Keratinocyte (primary cell): ENCODE measurements at regions not wholly inside any gene's neighbourhood (a gene's known extent, or its start where the extent isn't known, plus 50 kb on each side); places are given as distances from the start of the nearest gene placed in this dataset.

Experiments
- DNase-seq: peaks from one replicate; pipeline ENCODE4 v3.0.0-alpha.2; 2011; ENCODE audit warnings: low read depth, missing footprints, low spot score
- FAIRE-seq: peaks from 2 replicates; lab custom pipeline; 2011; peaks lifted over from hg19 to GRCh38; lab: Jason Lieb, UNC
- H2AFZ ChIP-seq: 2 replicates; pipeline ENCODE4 v1.6.0; 2012; ENCODE audit warnings: low read length, control low read depth, inconsistent platforms; ENCODE audit not compliant: control insufficient read depth
- H3K27ac ChIP-seq: 2 replicates; pipeline ENCODE4 v1.5.1; 2011; ENCODE audit warnings: low read length; ENCODE audit not compliant: control insufficient read depth, insufficient read depth
- H3K27me3 ChIP-seq: 3 replicates; pipeline ENCODE4 v1.6.0; 2011; ENCODE audit warnings: low read length; ENCODE audit not compliant: control insufficient read depth, insufficient read depth; ENCODE audit errors: extremely low read depth
- H3K36me3 ChIP-seq, 2 experiments: 2 replicates in 1 of 2; 3 replicates in 1 of 2; pipeline ENCODE4 v1.5.1; 2011; ENCODE audit warnings: low read length in 2 of 2, mild to moderate bottlenecking in 1 of 2; ENCODE audit not compliant: control insufficient read depth in 2 of 2, insufficient read depth in 2 of 2; ENCODE audit errors: extremely low read depth in 1 of 2
- H3K4me1 ChIP-seq: 3 replicates; pipeline ENCODE4 v1.5.1; 2011; ENCODE audit warnings: low read length; ENCODE audit not compliant: control insufficient read depth, insufficient read depth; ENCODE audit errors: extremely low read depth
- H3K4me2 ChIP-seq: 3 replicates; pipeline ENCODE4 v1.6.0; 2011; ENCODE audit warnings: low read depth, low read length; ENCODE audit not compliant: control insufficient read depth, insufficient read depth; ENCODE audit errors: extremely low read depth
- H3K4me3 ChIP-seq, 3 experiments: fragments of 200-600 bp in 1 of 3; sonication (generic) in 1 of 3; 2 replicates in 2 of 3; 3 replicates in 1 of 3; pipeline ENCODE4 v1.5.1; 2011 to 2016; ENCODE audit warnings: low read length in 3 of 3, mild to moderate bottlenecking in 3 of 3, control low read depth in 2 of 3, inconsistent platforms in 1 of 3, low read depth in 1 of 3, mixed read lengths in 1 of 3, mixed run types in 1 of 3, moderate library complexity in 1 of 3; ENCODE audit not compliant: control insufficient read depth in 2 of 3, insufficient read depth in 2 of 3; ENCODE audit errors: extremely low read depth in 1 of 3
- H3K79me2 ChIP-seq: 2 replicates; pipeline ENCODE4 v1.6.0; 2012; ENCODE audit warnings: low read length; ENCODE audit not compliant: control insufficient read depth, insufficient read depth
- H3K9ac ChIP-seq: 3 replicates; pipeline ENCODE4 v1.6.0; 2011; ENCODE audit warnings: low read length; ENCODE audit not compliant: control insufficient read depth, insufficient read depth; ENCODE audit errors: extremely low read depth
- H3K9me1 ChIP-seq: 3 replicates; pipeline ENCODE4 v1.6.0; 2011; ENCODE audit warnings: low read length; ENCODE audit not compliant: control insufficient read depth, insufficient read depth; ENCODE audit errors: extremely low read depth
- H3K9me3 ChIP-seq: 2 replicates; pipeline ENCODE4 v1.5.1; 2012; ENCODE audit warnings: low read depth, low read length; ENCODE audit not compliant: control insufficient read depth
- H4K20me1 ChIP-seq: 3 replicates; pipeline ENCODE4 v1.6.0; 2011; ENCODE audit warnings: low read length; ENCODE audit not compliant: control insufficient read depth, insufficient read depth; ENCODE audit errors: extremely low read depth
- CTCF ChIP-seq, 3 experiments: IDR thresholded peaks in 1 of 3; conservative IDR thresholded peaks in 1 of 3; optimal IDR thresholded peaks in 1 of 3; 2 replicates in 2 of 3; 3 replicates in 1 of 3; pipeline versions ENCODE3 to v1.5.1; 2011; ENCODE audit warnings: low read length in 3 of 3, mild to moderate bottlenecking in 3 of 3, moderate library complexity in 2 of 3, control low read depth in 1 of 3, inconsistent platforms in 1 of 3; ENCODE audit not compliant: insufficient read depth in 2 of 3; ENCODE audit errors: extremely low read depth in 1 of 3
- EZH2 ChIP-seq: IDR thresholded peaks from one replicate; pipeline ENCODE4 v1.6.1; 2012; ENCODE audit warnings: inconsistent platforms, mild to moderate bottlenecking, low read length, moderate library complexity
- dilution Hi-C: fragments of 300-500 bp; cut with MboI; formaldehyde crosslinking; loops from one replicate; pipeline ENCODE4 v1.7.0; 2020; ENCODE audit warnings: low sequenced_read_pairs; ENCODE audit not compliant: extremely low pct_ligation_motif_present

- FAIRE-seq, result peak; percentile 97
- peak overlapping the region; percentile 39 for H3K4me2 ChIP-seq
- no peaks in the 10 kb centered on the region for H3K9me1 ChIP-seq
- no peak for TF ChIP-seq CTCF (optimal IDR thresholded peaks at IDR 0.05 in 1 of 3, IDR thresholded peaks at IDR 0.05 in 1 of 3, conservative IDR thresholded peaks at IDR 0.05 in 1 of 3; ENCODE audit: extremely low read depth in 1 of 3, insufficient read depth in 2 of 3, low read length in 3 of 3)
- no peak for TF ChIP-seq EZH2
- no peaks in the 10 kb centered on the region for H3K79me2 ChIP-seq
- dilution Hi-C loops, result no loop called here
- H3K36me3 ChIP-seq, result no peaks in the 10 kb centered on the region
- H3K9me3 ChIP-seq, result no peaks in the 10 kb centered on the region
- H3K9ac ChIP-seq, result no peak overlapping the region
- peak overlapping the region; percentile 56 for H2AFZ ChIP-seq
- H3K4me1 ChIP-seq, result peaks cover 41% of the 10 kb centered on the region
- H3K27ac ChIP-seq, result peak overlapping the region; percentile 68
- no peak overlapping the region for H3K4me3 ChIP-seq
- no peaks in the 10 kb centered on the region for H4K20me1 ChIP-seq
- no peak for DNase-seq
- no peaks in the 10 kb centered on the region for H3K27me3 ChIP-seq
Observed at GRCh38 chr20:11852811-11853210, 64.9 kb upstream of the BTBD3 start.

DNA sequence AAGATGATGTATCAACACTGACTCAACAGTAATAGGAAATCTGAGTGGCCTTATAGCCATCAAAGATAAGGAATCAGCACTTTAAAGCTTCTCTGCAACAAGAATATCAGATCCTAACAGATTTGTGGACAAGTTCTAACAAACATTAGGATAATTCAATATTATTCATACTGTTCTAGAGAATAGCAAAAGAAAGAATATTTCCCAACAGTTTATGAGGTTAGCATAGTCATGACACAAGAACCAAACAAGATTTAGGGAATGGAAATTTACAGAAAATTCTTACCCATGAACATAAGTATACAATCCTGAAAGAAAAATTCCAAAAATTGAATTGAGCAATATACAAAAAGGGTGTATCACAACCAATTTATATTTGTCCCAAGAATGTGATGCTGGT, 64.3 kb upstream of the BTBD3 start:
- DNase-seq (no peak), FAIRE-seq (no peak)
- Histone ChIP-seq H3K36me3 (no peaks in the 10 kb centered on the region), H3K9me3 (no peaks in the 10 kb centered on the region), H3K4me3 (no peak overlapping the region), H3K9me1 (no peaks in the 10 kb centered on the region), H3K4me1 (peaks cover 41% of the 10 kb centered on the region), H3K9ac (no peak overlapping the region), H3K27me3 (no peaks in the 10 kb centered on the region), H2AFZ (peak overlapping the region; percentile 20), H3K4me2 (no peak overlapping the region), H3K27ac (no peak overlapping the region), H3K79me2 (no peaks in the 10 kb centered on the region), H4K20me1 (no peaks in the 10 kb centered on the region)
- no peak for TF ChIP-seq CTCF (optimal IDR thresholded peaks at IDR 0.05 in 1 of 3, IDR thresholded peaks at IDR 0.05 in 1 of 3, conservative IDR thresholded peaks at IDR 0.05 in 1 of 3; ENCODE audit: extremely low read depth in 1 of 3, insufficient read depth in 2 of 3, low read length in 3 of 3)
- no peak for TF ChIP-seq EZH2
- dilution Hi-C loops, result no loop called here
